Stimulated activated CD8-positive, alpha-beta memory T cell treated with anti-CD3 and anti-CD28 coated beads, Interleukin-12 subunit alpha, Interleukin-12 subunit beta, amount 100 ng/mL, for 24 hours (primary cell): ENCODE measurements at regions not wholly inside any gene's neighbourhood (a gene's known extent, or its start where the extent isn't known, plus 50 kb on each side); places are given as distances from the start of the nearest gene placed in this dataset.
"Not testable (repeated sequence)": the region's sequence is repeated elsewhere in the genome, so short reads cannot be mapped to it uniquely, and the experiment has no call there.

Experiments
- DNase-seq: peaks from one replicate; pipeline ENCODE4 v3.0.0-alpha.2; 2020; ENCODE audit errors: extremely low read depth

DNA sequence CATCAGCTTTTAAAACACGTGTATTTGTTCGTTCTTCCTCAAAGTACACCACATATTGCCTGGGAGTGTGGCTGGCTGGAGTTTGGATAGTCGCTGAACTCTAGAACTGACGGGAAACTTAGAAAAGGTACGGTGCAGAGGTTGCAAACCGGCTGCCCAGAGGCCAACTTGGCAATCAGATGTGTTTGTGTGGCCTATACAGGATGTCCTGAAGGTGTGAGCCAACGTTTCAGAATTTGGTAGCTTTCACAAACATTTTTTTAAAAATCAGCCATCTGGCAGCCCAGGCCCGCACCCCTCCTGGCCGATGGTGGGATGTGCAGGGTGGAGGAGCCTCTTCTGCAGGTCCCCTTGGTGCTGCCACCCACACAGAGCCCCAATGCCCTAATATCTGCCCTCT, 73.6 kb upstream of the SLC25A33 start:
- DNase-seq: no peak

DNA sequence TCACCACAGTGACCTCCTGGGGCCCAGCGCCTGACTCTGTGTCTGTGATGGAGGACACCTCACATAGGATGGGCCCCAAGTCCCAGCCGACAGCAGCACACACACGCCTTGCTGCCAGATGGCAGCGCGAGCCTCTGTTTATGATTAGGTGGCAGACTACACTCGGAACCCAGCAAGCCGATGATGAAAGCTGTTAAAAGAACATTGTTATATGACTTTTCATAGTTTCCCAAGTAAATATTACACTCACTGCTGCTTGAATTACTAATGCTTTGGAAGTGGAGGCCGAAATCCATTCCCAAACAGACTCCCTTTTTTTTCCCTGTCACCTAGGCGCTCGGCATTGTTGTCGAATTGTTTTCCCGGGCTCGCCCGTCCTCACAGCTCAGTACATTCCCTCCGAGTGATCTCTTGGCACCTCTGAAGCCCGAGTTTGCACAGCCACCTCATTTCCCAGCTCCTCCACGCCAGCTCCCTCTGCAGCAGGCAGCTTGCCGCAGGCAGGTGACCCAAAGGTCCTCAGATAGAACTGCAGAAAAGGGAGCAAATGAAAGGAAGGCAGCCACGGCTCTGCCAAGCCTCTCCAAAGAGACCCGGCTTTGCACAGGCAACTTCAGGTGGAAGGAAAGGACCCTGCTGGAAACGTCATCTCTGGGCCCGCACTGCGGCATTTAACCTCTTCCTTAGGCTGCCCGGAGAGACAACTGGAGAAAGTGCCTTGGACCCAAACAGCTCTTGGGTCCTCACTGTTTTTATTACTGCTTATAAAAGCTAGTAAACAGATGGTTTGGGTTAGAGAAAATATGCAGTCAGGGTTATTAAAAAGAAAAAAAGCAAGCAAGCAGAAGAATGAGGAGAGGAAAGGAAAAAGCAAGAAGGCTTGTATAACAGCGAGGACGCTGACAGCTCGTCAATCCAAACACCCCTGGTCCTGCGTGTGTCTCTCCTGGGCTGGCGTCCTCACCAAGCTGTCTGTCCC, 72.2 kb upstream of the SLC25A33 start:
- no peak for DNase-seq

DNA sequence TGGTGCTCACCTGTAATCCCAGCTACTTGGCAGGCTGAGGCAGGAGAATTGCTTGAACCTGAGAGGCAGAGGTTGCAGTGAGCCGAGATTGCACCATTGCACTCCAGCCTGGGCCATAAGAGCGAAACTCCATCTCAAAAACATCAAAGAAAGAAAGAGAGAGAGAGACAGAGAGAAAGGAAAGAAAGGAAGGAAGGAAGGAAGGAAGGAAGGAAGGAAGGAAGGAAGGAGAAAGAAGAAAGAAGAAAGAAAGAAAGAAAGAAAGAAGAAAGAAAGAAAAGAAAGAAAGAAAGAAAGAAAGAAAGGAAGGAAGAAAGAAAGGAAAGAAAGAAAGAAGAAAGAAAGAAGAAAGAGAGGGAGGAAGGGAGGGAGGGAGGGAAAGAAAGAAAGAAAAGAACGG, 69.4 kb upstream of the SLC25A33 start:
- not testable (repeated sequence) for DNase-seq

DNA sequence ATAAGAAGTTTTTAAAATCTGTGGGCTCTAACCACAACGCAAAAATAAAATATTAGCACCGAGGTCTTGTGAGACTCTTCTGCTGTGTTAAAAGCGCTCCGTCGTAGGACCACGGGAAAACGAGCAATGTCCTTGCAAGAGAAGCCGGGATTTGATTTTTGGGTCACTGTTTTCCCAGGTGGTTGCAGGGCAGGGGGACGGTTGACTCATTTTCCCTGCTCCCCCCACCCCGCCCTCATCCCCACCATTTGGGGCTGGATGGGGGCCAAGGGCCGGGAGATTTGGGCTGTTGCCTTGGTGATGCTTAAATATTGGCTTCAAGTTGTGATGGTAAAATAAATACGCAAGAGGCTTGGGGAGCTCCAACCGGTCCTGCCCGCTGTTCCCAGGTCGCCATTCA, 67.6 kb upstream of the SLC25A33 start:
- no peak for DNase-seq

DNA sequence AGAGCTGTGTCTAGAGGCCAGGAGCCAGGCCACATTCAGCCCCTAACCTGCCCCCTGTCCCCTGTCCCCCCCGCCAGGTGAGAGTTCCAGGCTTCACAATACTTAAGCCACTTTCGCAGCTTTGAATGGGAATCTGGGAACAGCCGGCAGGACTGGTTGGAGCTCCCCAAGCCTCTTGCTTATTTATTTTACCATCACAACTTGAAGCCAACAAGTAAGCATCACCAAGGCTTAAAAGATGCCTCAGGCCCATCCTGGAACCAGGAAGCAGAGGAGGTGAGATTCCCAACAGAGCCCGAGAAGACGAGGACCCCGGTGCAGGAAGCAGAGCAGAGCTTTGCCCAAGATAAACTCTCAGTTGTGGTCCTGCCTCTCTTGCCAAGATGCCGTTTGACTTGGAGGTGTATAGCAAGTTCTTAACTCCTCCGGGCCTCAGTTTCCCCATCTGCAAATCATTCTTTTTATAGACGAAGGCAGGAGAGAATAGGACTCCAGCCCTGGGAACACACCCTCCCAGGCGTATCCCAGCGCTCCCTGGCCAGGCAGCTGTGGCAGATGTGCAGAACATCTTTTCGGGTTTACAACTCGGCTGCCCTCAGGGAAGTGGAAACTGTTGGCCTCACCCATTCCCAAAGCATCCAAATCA, 66.8 kb upstream of the SLC25A33 start:
- no peak for DNase-seq

- no peak for DNase-seq
These were observed 66.0 kb upstream of the SLC25A33 start for GRCh38 chr1:9473032-9473807.

DNA sequence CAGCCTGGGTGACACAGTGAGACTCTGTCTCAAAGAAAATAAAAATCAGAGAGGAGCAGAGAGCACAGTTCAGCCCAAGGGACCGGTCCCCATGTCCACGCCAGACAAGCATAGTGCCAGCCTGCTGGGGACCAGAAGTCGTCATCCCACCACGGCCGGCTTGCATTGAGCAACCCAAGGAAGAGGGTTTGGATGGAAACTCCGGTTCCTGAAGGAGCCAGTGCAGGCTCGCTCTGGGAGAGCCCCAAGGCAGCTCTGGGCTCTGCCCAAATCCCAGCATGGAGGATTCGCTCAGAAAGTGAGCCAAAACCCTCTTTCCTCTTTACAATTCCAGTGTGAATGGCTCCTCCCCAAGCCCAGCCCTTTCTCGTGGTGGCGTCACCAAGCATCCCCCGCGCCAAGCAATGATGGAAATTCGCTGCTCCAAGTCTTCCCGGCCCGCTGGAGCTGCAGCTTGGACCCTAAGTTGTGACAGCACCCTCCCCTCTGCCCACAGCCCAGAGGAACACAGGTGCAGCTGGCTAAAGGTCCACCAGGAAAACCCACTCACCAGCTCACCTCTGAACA, 64.1 kb upstream of the SLC25A33 start:
- DNase-seq: no peak

GRCh38 chr1:9476790-9477463, 62.3 kb upstream of the SLC25A33 start:
- no peak for DNase-seq

GRCh38 chr1:9477535-9477934, 61.7 kb upstream of the SLC25A33 start:
- no peak for DNase-seq

- no peak for DNase-seq
These were observed 61.2 kb upstream of the SLC25A33 start for GRCh38 chr1:9478021-9478420.

DNA sequence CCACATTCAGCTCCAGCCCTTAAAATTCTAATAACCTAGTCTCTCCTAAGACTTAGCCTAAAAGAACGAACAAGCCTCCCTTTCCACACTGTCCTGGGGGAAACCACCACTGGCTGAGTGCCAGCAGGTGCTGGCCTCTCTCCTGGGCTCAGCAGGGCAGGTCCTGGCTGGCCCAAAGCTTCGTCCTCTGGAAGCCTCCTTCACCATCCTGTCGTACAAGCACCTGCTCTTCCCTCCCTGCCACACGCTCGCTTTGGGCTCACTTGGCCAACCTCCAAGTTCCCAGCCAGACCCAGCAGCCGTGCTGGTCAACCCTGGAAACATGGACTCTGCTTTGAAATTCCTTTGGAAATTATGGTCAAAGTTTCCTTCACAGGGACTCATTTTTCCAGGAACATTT, 58.2 kb upstream of the SLC25A33 start:
- no peak for DNase-seq

DNA sequence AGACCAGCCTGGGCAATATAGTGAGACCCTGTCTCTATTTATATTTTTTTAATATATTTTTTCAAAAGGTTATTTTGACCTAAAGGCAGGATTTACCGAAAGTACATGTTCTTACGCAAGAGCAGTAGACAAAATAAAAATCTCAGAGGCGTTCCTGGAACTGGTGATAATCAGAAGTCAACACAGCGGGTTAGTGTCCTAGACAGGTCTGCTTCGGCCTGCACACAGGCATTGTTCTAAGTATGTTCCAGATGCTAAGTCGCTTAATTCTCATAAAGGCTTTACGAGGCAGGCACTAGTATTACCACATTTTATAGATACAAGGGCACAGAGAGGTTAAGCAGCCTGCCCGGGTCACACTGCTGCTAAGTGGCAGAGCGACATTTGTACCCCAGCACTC, 56.9 kb upstream of the SLC25A33 start:
- DNase-seq: no peak

DNA sequence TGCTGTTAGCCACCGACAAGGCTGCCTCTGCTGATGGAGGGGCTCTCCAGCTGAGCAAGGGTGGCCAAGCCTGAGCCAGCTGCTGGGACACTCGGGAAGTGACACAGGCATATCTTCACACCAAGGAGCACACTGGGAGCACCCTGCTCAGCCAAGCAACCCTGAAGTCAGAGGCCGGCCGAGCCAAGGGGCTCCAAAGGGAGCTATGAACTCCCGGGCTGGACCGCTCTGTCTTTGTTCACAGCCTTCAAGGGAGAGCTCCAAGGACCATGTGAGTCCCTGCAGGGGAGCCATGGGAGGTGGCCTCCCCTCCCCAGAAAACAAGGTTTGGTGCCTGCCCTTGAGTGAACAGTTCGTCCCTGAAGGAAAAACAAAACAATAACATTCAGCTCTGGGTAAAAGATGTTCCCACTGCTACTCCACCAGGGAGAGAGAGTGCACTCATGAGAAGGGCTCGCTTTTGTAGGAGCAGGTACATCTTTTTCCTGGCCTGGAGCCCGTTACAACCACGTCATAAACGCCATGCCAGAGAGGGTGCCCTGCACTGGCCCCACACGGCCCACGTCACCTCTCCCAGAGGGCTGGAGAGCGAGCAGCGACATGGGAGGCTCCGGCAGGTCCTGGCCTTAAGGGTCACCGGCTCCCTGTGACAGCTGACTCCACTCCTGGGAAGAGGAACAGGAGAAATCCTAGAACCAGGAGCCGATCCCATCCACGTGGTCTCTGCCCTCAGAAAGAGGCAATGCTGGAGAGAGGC, 56.3 kb upstream of the SLC25A33 start:
- no peak for DNase-seq

GRCh38 chr1:9486466-9487140, 52.7 kb upstream of the SLC25A33 start:
- DNase-seq: no peak
